SU-DHL-6 (cell line): ENCODE measurements at regions not wholly inside any gene's neighbourhood (a gene's known extent, or its start where the extent isn't known, plus 50 kb on each side); places are given as distances from the start of the nearest gene placed in this dataset.

ENCODE experiments used
- CTCF ChIP-seq: fragments of 200-600 bp; sonication (generic); IDR thresholded peaks from one replicate; pipeline ENCODE4 v1.5.1; 2017; ENCODE audit warnings: antibody characterized with exemption, mild to moderate bottlenecking, low read length, moderate library complexity; ENCODE audit not compliant: insufficient read depth, poor library complexity, severe bottlenecking
- EZH2phosphoT487 ChIP-seq: fragments of 200-600 bp; sonication (generic), shearing (Covaris generic); conservative IDR thresholded peaks from 2 replicates; pipeline ENCODE4 v1.6.1; 2018; ENCODE audit warnings: mild to moderate bottlenecking, antibody characterized with exemption, low read length, moderate library complexity, mixed read lengths

GRCh38 chr10:56867236-56867635 is 506.2 kb upstream of the ZWINT start:
- TF ChIP-seq CTCF (no peak), EZH2phosphoT487 (no peak)
